ENCODE measurements at regions not wholly inside any gene's neighbourhood (a gene's known extent, or its start where the extent isn't known, plus 50 kb on each side); places are given as distances from the start of the nearest gene placed in this dataset.

- TF ChIP-seq CTCF (IDR thresholded peaks at IDR 0.05) (no peak), POLR2A (IDR thresholded peaks at IDR 0.05) (no peak)
Observed at GRCh38 chr14:71481021-71481654, 451.1 kb upstream of the RGS6 start.

All from lower leg skin (tissue), 3 donors.